MM.1S (cell line): ENCODE measurements at regions not wholly inside any gene's neighbourhood (a gene's known extent, or its start where the extent isn't known, plus 50 kb on each side); places are given as distances from the start of the nearest gene placed in this dataset.

Experiments used
- DNase-seq: peaks from one replicate; pipeline ENCODE4 v3.0.0-alpha.2; 2015
- H2AFZ ChIP-seq: fragments of 300-600 bp; sonication (generic); 2 replicates; pipeline ENCODE4 v1.6.0; 2016; ENCODE audit warnings: antibody characterized with exemption, low read length
- H3F3A ChIP-seq: fragments of 300-600 bp; sonication (generic); 2 replicates; pipeline ENCODE4 v1.6.1; 2016; ENCODE audit warnings: mild to moderate bottlenecking, antibody characterized with exemption, low read length, moderate library complexity, mixed read lengths; ENCODE audit not compliant: insufficient read depth
- H3K27ac ChIP-seq: fragments of 300-600 bp; sonication (generic); 2 replicates; pipeline ENCODE4 v1.5.1; 2016; ENCODE audit warnings: mild to moderate bottlenecking, low read length
- H3K27me3 ChIP-seq: fragments of 300-600 bp; sonication (generic); replicated peaks from 2 replicates; pipeline ENCODE4 v1.6.0; 2016; ENCODE audit warnings: low read length; ENCODE audit not compliant: insufficient read depth
- H3K36me3 ChIP-seq: fragments of 300-600 bp; sonication (generic); replicated peaks from 2 replicates; pipeline ENCODE4 v1.6.1; 2016; ENCODE audit warnings: mild to moderate bottlenecking, low read length, mixed read lengths; ENCODE audit not compliant: insufficient read depth
- H3K4me1 ChIP-seq: fragments of 300-600 bp; sonication (generic); 2 replicates; pipeline ENCODE4 v1.6.1; 2016; ENCODE audit warnings: low read length, mixed read lengths
- H3K4me2 ChIP-seq: fragments of 300-600 bp; sonication (generic); 2 replicates; pipeline ENCODE4 v1.6.0; 2016; ENCODE audit warnings: low read depth, low read length
- H3K4me3 ChIP-seq: fragments of 300-600 bp; sonication (generic); 2 replicates; pipeline ENCODE4 v1.5.1; 2016; ENCODE audit warnings: low read length, mixed read lengths
- H3K79me2 ChIP-seq: fragments of 300-600 bp; sonication (generic); 2 replicates; pipeline ENCODE4 v1.6.1; 2016; ENCODE audit warnings: mixed run types, low read length, mixed read lengths
- H3K9ac ChIP-seq: fragments of 300-600 bp; sonication (generic); 2 replicates; pipeline ENCODE4 v1.6.1; 2016; ENCODE audit warnings: low read length, mixed read lengths
- H3K9me2 ChIP-seq: fragments of 300-600 bp; sonication (generic); replicated peaks from 2 replicates; pipeline ENCODE4 v1.6.1; 2016; ENCODE audit warnings: mild to moderate bottlenecking, low read length, mixed read lengths; ENCODE audit not compliant: insufficient read depth
- H3K9me3 ChIP-seq: fragments of 300-600 bp; sonication (generic); replicated peaks from 2 replicates; pipeline ENCODE4 v1.6.1; 2016; ENCODE audit warnings: mild to moderate bottlenecking, low read length, mixed read lengths; ENCODE audit not compliant: insufficient read depth
- H4K20me1 ChIP-seq: fragments of 300-600 bp; sonication (generic); 2 replicates; pipeline ENCODE4 v1.6.1; 2016; ENCODE audit warnings: mild to moderate bottlenecking, low read length, moderate library complexity, mixed read lengths; ENCODE audit not compliant: insufficient read depth
- EZH2 ChIP-seq: fragments of 300-600 bp; sonication (generic); optimal IDR thresholded peaks from 2 replicates; pipeline ENCODE3; 2017; ENCODE audit warnings: low read depth, mild to moderate bottlenecking, antibody characterized with exemption, low read length, mixed read lengths
- EZH2phosphoT487 ChIP-seq: fragments of 300-600 bp; sonication (generic); IDR thresholded peaks from 2 replicates; pipeline ENCODE4 v1.6.1; 2018; ENCODE audit warnings: antibody characterized with exemption, low read length
- TF ChIP-seq, protein P1 (sequence below): fragments of 300-600 bp; sonication (generic); IDR thresholded peaks from 2 replicates; pipeline ENCODE4 v1.5.1; 2016; ENCODE audit warnings: antibody characterized with exemption, low read length, mixed read lengths

DNA sequence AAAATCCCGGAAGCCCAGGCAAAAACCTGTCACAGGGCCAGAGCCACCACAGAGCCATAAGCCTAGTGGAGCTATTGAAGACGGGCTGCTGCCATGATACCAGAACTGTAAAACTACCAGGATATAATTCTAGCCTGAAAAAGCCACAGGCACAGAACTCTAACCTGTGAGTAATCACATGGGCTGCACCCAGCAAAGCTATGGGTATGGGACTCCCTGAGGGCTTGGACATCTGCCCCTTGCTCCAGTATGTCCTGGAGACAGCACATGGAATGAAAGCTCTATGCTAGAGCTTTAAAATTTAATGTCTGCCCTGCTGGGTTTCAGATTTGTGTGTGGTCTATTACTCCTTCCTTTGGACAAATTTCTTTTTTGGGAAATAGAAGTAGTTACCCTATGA, 2183.6 kb upstream of the CELF4 start:
- TF ChIP-seq, protein P1, sequence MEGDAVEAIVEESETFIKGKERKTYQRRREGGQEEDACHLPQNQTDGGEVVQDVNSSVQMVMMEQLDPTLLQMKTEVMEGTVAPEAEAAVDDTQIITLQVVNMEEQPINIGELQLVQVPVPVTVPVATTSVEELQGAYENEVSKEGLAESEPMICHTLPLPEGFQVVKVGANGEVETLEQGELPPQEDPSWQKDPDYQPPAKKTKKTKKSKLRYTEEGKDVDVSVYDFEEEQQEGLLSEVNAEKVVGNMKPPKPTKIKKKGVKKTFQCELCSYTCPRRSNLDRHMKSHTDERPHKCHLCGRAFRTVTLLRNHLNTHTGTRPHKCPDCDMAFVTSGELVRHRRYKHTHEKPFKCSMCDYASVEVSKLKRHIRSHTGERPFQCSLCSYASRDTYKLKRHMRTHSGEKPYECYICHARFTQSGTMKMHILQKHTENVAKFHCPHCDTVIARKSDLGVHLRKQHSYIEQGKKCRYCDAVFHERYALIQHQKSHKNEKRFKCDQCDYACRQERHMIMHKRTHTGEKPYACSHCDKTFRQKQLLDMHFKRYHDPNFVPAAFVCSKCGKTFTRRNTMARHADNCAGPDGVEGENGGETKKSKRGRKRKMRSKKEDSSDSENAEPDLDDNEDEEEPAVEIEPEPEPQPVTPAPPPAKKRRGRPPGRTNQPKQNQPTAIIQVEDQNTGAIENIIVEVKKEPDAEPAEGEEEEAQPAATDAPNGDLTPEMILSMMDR = no peak
- TF ChIP-seq EZH2 (no peak), EZH2phosphoT487 (no peak)
- Histone ChIP-seq H3K27ac (no peak overlapping the region), H3K36me3 (no peaks in the 10 kb centered on the region), H3K4me3 (no peak overlapping the region), H3K9me3 (no peaks in the 10 kb centered on the region; the same call in none of the 2 replicates), H3F3A (no peaks in the 10 kb centered on the region), H3K4me2 (no peak overlapping the region), H3K27me3 (no peaks in the 10 kb centered on the region), H4K20me1 (no peaks in the 10 kb centered on the region), H3K4me1 (no peaks in the 10 kb centered on the region), H3K79me2 (no peaks in the 10 kb centered on the region), H3K9me2 (no peaks in the 10 kb centered on the region), H2AFZ (no peak overlapping the region), H3K9ac (no peak overlapping the region)
- no peak for DNase-seq

GRCh38 chr18:39748727-39749126, 2183.1 kb upstream of the CELF4 start:
- Histone ChIP-seq H3K27ac (no peak overlapping the region), H3K9ac (no peak overlapping the region), H3K4me1 (no peaks in the 10 kb centered on the region), H2AFZ (no peak overlapping the region), H3K4me2 (no peak overlapping the region), H3K27me3 (no peaks in the 10 kb centered on the region), H3K36me3 (no peaks in the 10 kb centered on the region), H3F3A (no peaks in the 10 kb centered on the region), H4K20me1 (no peaks in the 10 kb centered on the region), H3K9me3 (no peaks in the 10 kb centered on the region; the same call in none of the 2 replicates), H3K79me2 (no peaks in the 10 kb centered on the region), H3K9me2 (no peaks in the 10 kb centered on the region), H3K4me3 (no peak overlapping the region)
- TF ChIP-seq EZH2phosphoT487 (no peak), EZH2 (no peak)
- TF ChIP-seq, protein P1 = no peak
- no peak for DNase-seq

GRCh38 chr18:39746201-39746600, 2180.6 kb upstream of the CELF4 start:
- Histone ChIP-seq H3K9me2 (no peaks in the 10 kb centered on the region), H3K4me3 (no peak overlapping the region), H2AFZ (no peak overlapping the region), H3K9ac (no peak overlapping the region), H3K27ac (no peak overlapping the region), H4K20me1 (no peaks in the 10 kb centered on the region), H3F3A (no peaks in the 10 kb centered on the region), H3K36me3 (no peaks in the 10 kb centered on the region), H3K9me3 (no peaks in the 10 kb centered on the region; the same call in 1 of the 2 replicates), H3K27me3 (no peaks in the 10 kb centered on the region), H3K4me2 (no peak overlapping the region), H3K4me1 (no peaks in the 10 kb centered on the region), H3K79me2 (no peaks in the 10 kb centered on the region)
- no peak for TF ChIP-seq EZH2
- TF ChIP-seq EZH2phosphoT487 = no peak
- DNase-seq = no peak

DNA sequence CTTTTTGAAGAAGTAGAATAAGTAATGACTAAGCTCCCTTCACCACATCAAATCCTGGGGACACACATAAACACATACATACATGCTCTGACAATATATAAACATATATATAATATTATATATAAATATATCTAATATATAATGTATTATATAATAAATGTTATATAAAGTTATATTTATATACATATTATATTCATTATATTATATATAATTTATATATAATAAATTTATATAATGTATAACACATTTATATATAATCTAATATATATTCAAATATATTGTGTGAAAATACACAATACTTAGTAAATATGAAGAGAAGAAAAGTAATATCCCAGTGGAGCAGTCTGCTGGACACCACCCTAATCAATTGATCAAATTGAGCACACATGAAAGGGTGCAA, 2177.9 kb upstream of the CELF4 start:
- TF ChIP-seq, protein P1 = no peak
- no peak for TF ChIP-seq EZH2phosphoT487
- TF ChIP-seq EZH2 = no peak
- DNase-seq = no peak
- Histone ChIP-seq H3K79me2 (no peaks in the 10 kb centered on the region), H3K9me3 (no peaks in the 10 kb centered on the region; the same call in 1 of the 2 replicates), H3K4me3 (no peak overlapping the region), H3K27ac (no peak overlapping the region), H4K20me1 (no peaks in the 10 kb centered on the region), H2AFZ (no peak overlapping the region), H3K4me1 (no peaks in the 10 kb centered on the region), H3F3A (no peaks in the 10 kb centered on the region), H3K36me3 (no peaks in the 10 kb centered on the region), H3K27me3 (no peaks in the 10 kb centered on the region), H3K4me2 (no peak overlapping the region), H3K9me2 (no peaks in the 10 kb centered on the region), H3K9ac (no peak overlapping the region)
